NCI-H69 (cell line): ENCODE measurements at regions not wholly inside any gene's neighbourhood (a gene's known extent, or its start where the extent isn't known, plus 50 kb on each side); places are given as distances from the start of the nearest gene placed in this dataset.
A peak's percentile ranks its signal among the peaks of the same experiment; 100 is the strongest.
"Not testable (repeated sequence)": the region's sequence is repeated elsewhere in the genome, so short reads cannot be mapped to it uniquely, and the experiment has no call there.

ENCODE experiments used
- DNase-seq: peaks from one replicate; lab custom pipeline; 2025; lab: John Stamatoyannopoulos, UW

GRCh38 chr6:138656364-138657064 lies 117.1 kb upstream of the CCDC28A start:
- peak; percentile 77 for DNase-seq

- DNase-seq, result peak; percentile 44
Observed at GRCh38 chr6:138657065-138657425, 116.5 kb upstream of the CCDC28A start.

- no peak for DNase-seq
Observed at GRCh38 chr6:138659998-138660397, 113.6 kb upstream of the CCDC28A start.

- DNase-seq, result peak; percentile 43
Observed at GRCh38 chr6:138662471-138662870, 111.1 kb upstream of the CCDC28A start.

DNA sequence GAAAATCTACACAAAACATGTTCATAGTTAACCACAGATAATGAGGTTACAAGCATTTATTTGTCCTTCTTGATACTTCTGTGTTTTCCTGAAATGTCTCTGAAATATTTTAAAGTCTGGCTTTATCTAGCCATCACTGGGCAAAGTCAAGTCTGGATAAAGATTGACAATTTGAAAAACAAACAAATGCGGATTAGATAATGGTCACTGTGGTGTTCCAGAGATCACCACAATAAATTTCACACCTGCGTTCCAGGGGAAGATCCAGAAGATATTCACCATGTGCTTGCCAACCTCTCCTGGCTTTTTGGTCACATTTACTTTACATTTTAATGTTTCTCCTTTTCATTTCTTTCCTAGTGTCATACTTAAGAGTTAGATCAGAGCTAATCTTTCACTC lies 109.7 kb upstream of the CCDC28A start:
- no peak for DNase-seq

DNA sequence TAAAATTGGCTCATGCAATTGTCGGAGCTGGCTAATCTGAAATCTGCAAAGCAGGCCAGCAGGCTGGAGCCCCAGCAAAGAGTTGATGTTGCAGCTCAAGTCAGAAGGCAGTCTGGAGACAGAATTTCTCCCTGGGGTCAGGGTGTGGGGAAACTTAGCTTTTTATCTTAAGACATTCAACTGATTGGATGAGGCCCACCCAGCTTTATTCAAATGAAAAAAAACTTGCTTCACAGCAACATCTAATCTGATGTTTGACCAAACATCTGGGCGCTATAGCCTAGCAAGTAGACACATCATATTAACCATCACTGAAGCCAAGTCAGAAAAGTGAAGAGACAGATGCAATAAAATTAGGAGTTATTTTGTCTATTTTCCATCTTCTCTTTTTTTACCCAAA lies 108.8 kb upstream of the CCDC28A start:
- no peak for DNase-seq

GRCh38 chr6:138666636-138667035 lies 106.9 kb upstream of the CCDC28A start:
- DNase-seq, result no peak

DNA sequence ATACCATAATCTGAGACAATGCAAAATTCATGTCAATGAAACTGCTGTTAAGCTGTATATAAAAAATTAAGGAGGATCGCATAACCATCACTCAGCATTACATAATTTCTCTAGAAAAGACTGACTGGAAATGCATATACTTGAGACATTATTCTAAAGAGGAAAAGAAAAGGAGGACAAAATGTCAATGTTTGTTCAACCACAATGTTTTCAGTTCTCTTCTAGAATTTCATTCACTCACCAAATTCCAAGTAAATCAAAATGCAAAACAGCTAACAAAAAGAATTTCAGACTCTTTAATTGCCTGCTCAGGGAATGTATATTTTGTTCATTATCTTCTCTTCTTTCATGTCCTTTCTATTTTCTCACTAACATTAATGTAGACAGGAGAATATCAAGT lies 106.2 kb upstream of the CCDC28A start:
- DNase-seq, result no peak

DNA sequence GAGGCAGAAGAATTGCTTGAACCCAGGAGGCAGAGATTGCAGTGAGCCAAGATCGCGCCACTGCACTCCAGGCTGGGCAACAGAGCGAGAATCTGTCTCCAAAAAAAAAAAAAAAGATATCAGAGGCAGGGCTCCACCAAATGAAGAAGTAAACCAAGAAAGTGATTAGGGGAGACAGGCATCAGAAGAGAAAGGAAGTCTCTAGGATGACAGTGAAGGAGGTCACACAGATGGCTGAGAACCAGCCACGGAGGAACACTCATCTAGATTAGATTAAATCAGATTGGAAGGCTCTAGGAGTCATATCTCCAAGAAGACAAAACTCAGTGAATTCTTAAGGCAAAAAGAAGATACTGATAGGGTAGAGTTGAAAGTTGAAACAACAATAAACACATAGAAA lies 102.2 kb upstream of the CCDC28A start:
- no peak for DNase-seq

DNA sequence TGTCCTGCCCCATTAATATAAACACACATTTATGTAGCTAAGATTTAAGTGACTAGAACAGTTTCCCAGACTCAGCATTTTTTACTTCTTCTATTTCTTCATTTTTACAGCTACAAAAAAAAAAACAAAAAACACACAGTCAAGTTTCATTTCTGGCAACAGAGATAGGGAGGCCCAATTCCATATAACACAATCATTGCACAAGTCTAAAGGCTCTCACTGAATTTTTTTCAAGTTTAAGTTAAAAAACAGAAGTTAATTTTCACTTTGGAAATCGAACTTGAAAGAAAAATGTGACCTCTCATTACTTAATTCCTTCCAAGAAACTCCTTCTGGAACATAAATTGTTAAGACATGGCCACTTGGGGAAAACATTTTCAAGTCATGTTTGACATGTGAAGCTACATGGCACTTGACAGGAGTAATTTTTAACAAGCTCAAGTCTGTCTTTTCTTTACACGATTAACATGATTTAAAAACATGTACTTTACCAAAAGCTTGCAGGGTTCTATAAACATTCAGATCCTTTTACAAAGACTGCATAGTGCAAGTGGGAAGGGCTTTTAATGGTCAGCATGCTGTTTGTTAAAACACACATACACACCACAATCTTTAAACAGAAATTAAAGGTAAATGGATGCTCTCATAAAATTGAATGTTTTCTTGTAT lies 100.1 kb upstream of the CCDC28A start:
- DNase-seq, result no peak

DNA sequence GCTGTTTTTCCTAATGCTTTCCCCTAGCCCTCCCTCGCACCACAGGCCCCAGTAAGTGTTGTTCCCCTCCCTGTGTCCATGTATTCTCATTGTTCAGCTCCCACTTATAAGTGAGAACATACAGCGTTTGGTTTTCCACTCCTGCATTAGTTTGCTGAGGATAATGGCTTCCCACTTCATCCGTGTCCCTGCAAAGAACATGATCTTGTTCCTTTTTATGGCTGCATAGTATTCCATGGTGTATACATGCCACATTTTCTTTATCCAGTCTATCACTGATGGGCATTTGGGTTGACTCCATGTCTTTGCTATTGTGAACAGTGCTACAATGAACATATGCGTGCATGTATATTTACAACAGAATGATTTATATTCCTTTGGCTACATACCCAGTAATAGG lies 99.1 kb upstream of the CCDC28A start:
- not testable (repeated sequence) for DNase-seq

DNA sequence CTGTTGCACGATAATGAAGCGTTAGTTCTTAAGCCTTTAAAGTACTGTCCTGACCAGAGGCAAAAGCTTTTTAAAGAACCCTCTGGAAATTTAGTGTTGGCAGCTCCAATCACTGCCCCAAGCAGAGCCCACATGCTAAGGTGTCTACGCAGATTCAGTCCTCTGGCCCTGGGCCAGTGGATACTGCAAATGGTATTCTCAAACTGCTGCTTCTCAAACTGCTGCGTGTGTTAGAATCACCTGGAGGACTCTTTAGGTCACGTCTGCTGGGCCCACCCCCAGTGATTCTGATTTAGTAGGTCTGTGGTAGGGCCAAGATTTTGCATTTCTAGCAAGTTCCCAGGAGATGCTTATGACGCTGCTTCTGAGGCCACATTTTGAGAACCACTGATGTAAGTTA lies 96.0 kb upstream of the CCDC28A start:
- peak; percentile 67 for DNase-seq

DNA sequence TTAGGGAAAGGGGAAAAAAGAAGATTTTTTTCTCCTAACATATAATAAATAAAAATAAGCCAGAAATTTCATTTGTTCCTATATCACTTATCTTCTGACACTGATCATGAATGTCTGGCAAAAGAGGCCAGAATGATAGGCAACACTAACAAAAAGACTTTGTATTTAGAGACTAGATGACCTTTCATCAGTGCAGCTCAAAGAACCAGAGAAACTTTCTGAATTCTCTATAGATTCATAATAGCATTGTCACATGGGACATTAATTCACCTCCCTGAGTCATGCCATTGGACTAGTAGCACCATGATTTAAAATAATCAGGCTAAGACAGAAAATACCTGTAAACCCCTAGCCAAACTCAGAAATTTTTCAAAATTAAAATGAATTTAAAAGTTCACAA lies 95.4 kb upstream of the CCDC28A start:
- no peak for DNase-seq

GRCh38 chr6:138680085-138680484 lies 93.5 kb upstream of the CCDC28A start:
- no peak for DNase-seq

DNA sequence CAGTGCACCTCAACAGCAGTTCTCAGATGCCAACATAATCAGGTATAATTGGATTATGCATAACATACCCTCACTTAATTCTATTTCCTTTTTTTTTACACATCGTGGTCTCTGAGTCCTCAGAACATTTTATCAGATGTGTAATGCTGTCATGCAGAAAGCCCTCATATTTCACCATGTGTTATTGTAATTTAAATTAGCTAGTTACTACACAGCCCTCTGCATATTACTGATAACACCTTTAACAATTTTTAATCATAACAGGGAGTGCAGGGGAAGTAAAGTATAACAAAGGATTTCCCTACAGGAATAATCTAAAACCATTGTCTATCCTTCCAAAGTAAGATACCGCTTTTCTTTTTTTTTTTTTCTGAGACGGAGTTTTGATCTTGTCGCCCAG lies 91.9 kb upstream of the CCDC28A start:
- no peak for DNase-seq

- DNase-seq, result peak; percentile 96
Observed at GRCh38 chr6:138682704-138683527, 90.7 kb upstream of the CCDC28A start.

DNA sequence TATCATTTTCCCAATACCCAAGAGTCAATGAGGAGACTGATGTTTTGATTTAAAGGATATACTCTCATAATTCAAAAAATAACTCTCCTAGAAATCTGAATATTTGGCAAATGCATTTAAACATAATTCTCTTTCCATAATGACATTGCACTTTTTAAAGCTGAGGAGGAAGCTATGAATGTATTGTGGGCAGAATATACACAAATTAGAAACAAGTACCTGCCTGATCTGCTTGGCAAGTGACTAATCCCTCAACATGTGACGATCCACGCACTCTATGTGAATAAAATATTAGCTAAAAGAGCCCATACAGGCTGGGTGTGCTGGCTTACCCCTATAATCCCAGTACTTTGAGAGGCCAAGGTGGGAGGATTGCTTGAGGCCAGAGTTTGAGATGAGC lies 88.3 kb upstream of the CCDC28A start:
- DNase-seq, result no peak

- no peak for DNase-seq
Observed at GRCh38 chr6:138685781-138686180, 87.8 kb upstream of the CCDC28A start.

DNA sequence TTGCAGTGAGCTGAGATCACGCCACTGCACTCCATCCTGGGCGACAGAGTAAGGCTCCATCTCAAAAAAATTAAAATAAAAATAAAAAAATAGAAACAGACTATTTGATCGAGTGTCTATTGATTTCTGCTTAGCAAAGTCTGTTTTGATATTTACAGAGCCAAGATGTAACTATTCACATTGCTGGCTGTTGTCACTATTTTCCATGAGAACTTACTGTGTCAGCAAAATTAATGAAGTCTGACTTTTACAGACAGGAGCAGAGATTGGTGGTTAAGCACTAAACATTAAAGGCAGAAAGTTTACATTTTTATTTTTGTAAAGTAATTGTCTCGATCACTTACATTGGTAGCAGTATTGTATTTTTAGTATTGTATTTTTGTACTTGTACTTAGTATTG lies 85.0 kb upstream of the CCDC28A start:
- DNase-seq, result no peak

GRCh38 chr6:138689849-138690248 lies 83.7 kb upstream of the CCDC28A start:
- no peak for DNase-seq

- DNase-seq, result no peak
Observed at GRCh38 chr6:138690975-138691594, 82.5 kb upstream of the CCDC28A start.

DNA sequence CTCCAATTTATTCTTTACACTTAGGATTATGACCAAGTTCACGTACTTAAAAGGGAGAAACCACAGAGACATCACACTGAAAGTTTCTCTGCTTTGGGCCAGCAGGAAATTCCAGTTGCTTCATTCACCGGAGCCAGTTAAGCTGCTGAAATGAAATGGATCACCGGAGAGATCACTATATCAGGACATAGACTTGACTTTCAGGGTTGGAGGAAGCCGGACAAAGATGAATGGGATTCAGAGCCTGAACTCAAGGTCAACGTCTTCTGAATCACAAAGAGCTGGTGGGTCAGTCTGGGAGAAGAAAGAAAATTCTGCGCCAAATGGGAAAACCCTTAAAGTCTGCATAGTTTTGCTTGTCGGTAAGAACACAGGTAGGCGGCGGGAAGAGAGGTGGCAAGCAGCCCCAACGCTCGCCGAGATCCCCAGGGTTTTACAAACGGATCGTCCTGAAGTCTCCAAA lies 81.9 kb upstream of the CCDC28A start:
- DNase-seq, result peak; percentile 81
